SK-N-SH (cell line): ENCODE measurements at regions not wholly inside any gene's neighbourhood (a gene's known extent, or its start where the extent isn't known, plus 50 kb on each side); places are given as distances from the start of the nearest gene placed in this dataset.

Source experiments
- CTCF ChIA-PET: fragments of 300-600, 350-600 bp; formaldehyde crosslinking; extraction: SDS; loops from one replicate; lab custom pipeline; 2021; lab: Yijun Ruan, JAX
- POLR2A ChIA-PET: fragments of 350-600 bp; sonication (Branson Sonifier 250); formaldehyde crosslinking; extraction: SDS; loops from one replicate; lab custom pipeline; 2020; ENCODE audit warnings: antibody characterized with exemption, inconsistent platforms; lab: Yijun Ruan, JAX
- DNase-seq: peaks from one replicate; pipeline ENCODE4 v3.0.0; 2012
- H2AFZ ChIP-seq: fragments of 200-600 bp; sonication (generic); 2 replicates; pipeline ENCODE4 v1.8.1; 2016; ENCODE audit warnings: antibody characterized with exemption, mild to moderate bottlenecking, low read depth
- H3F3A ChIP-seq: fragments of 200-600 bp; sonication (generic); replicated peaks from 2 replicates; pipeline ENCODE3; 2016; ENCODE audit warnings: antibody characterized with exemption, mild to moderate bottlenecking; ENCODE audit not compliant: insufficient read depth
- H3K27ac ChIP-seq, 2 experiments: fragments of 200-500 bp in 1 of 2; fragments of 200-600 bp in 1 of 2; sonication (Bioruptor generic) in 1 of 2; sonication (generic), shearing (Covaris generic) in 1 of 2; 2 replicates each; pipeline versions ENCODE4 v1.5.1 to v1.6.1; 2014 to 2016; ENCODE audit warnings: low read depth in 2 of 2, inconsistent platforms in 1 of 2, low read length in 1 of 2, mild to moderate bottlenecking in 1 of 2, mixed read lengths in 1 of 2
- H3K27me3 ChIP-seq: fragments of 200-600 bp; sonication (generic), shearing (Covaris generic); 2 replicates; pipeline ENCODE4 v1.6.1; 2016; ENCODE audit warnings: mixed run types; ENCODE audit not compliant: insufficient read depth
- H3K36me3 ChIP-seq, 2 experiments: fragments of 200-500 bp in 1 of 2; fragments of 200-600 bp in 1 of 2; sonication (Bioruptor generic) in 1 of 2; sonication (generic) in 1 of 2; replicated peaks in 1 of 2; 2 replicates each; pipeline versions ENCODE3 to v1.5.1; 2014 to 2016; ENCODE audit warnings: low read length in 1 of 2, mild to moderate bottlenecking in 1 of 2; ENCODE audit not compliant: insufficient read depth in 2 of 2, control insufficient read depth in 1 of 2
- H3K4me1 ChIP-seq, 2 experiments: fragments of 200-500 bp in 1 of 2; fragments of 200-600 bp in 1 of 2; sonication (Bioruptor generic) in 1 of 2; sonication (generic), shearing (Covaris generic) in 1 of 2; 2 replicates each; pipeline versions ENCODE4 v1.5.1 to v1.6.1; 2014 to 2016; ENCODE audit warnings: low read depth in 1 of 2, low read length in 1 of 2, mixed run types in 1 of 2; ENCODE audit not compliant: insufficient read depth in 2 of 2, control insufficient read depth in 1 of 2
- H3K4me2 ChIP-seq: fragments of 200-600 bp; sonication (generic), shearing (Covaris generic); 2 replicates; pipeline ENCODE4 v1.6.1; 2017; ENCODE audit warnings: mixed run types
- H3K4me3 ChIP-seq, 2 experiments: fragments of 200-500 bp in 1 of 2; fragments of 200-600 bp in 1 of 2; sonication (Bioruptor generic) in 1 of 2; sonication (generic), shearing (Covaris generic) in 1 of 2; 2 replicates each; pipeline versions ENCODE4 v1.5.1 to v1.8.1; 2014 to 2016; ENCODE audit warnings: low read depth in 2 of 2, inconsistent platforms in 1 of 2, low read length in 1 of 2, mild to moderate bottlenecking in 1 of 2, mixed read lengths in 1 of 2, moderate library complexity in 1 of 2
- H3K79me2 ChIP-seq: fragments of 200-600 bp; sonication (generic); 2 replicates; pipeline ENCODE4 v1.8.1; 2017; ENCODE audit warnings: mild to moderate bottlenecking; ENCODE audit not compliant: insufficient read depth
- H3K9ac ChIP-seq: fragments of 200-600 bp; sonication (generic); 2 replicates; pipeline ENCODE4 v1.6.1; 2017; ENCODE audit warnings: mixed run types
- H3K9me2 ChIP-seq: fragments of 200-600 bp; sonication (generic); 2 replicates; pipeline ENCODE4 v1.6.1; 2017; ENCODE audit warnings: mixed run types
- H3K9me3 ChIP-seq: fragments of 200-600 bp; sonication (generic); 2 replicates; pipeline ENCODE4 v1.6.1; 2017; ENCODE audit warnings: mixed run types, mild to moderate bottlenecking, moderate library complexity
- H4K20me1 ChIP-seq: fragments of 200-600 bp; sonication (generic); 2 replicates; pipeline ENCODE4 v1.6.1; 2017; ENCODE audit warnings: mild to moderate bottlenecking, mixed run types; ENCODE audit not compliant: insufficient read depth
- CHD2 ChIP-seq: fragments of 150-350 bp; IDR thresholded peaks from 2 replicates; pipeline ENCODE4 v1.6.1; 2018; ENCODE audit warnings: low read length; ENCODE audit not compliant: partially characterized antibody
- EZH2phosphoT487 ChIP-seq: fragments of 200-600 bp; sonication (generic); IDR thresholded peaks from 2 replicates; pipeline ENCODE4 v1.6.1; 2017; ENCODE audit warnings: low read depth, mixed run types, mild to moderate bottlenecking, antibody characterized with exemption, moderate library complexity, borderline replicate concordance
- FOSL2 ChIP-seq: IDR thresholded peaks from 2 replicates; pipeline ENCODE4 v1.4.0; 2012; ENCODE audit warnings: low read depth, mild to moderate bottlenecking, moderate library complexity, borderline replicate concordance
- FOXM1 ChIP-seq: IDR thresholded peaks from 2 replicates; pipeline ENCODE4 v1.4.0; 2012; ENCODE audit warnings: low read depth, mild to moderate bottlenecking
- GABPA ChIP-seq: IDR thresholded peaks from 2 replicates; pipeline ENCODE4 v1.4.0; 2012; ENCODE audit warnings: low read depth, mild to moderate bottlenecking
- GATA2 ChIP-seq: sonication (generic); formaldehyde crosslinking; IDR thresholded peaks from 2 replicates; pipeline ENCODE4 v1.5.0; 2020; ENCODE audit warnings: mild to moderate bottlenecking, missing genetic modification reagents
- JUND ChIP-seq: IDR thresholded peaks from 2 replicates; pipeline ENCODE4 v1.4.0; 2012
- MXI1 ChIP-seq: IDR thresholded peaks from 2 replicates; pipeline ENCODE4 v1.6.1; 2012; ENCODE audit warnings: mild to moderate bottlenecking, low read depth, low read length, improper control_type of control experiment
- NFIC ChIP-seq: IDR thresholded peaks from 2 replicates; pipeline ENCODE4 v1.4.0; 2012; ENCODE audit warnings: borderline replicate concordance
- NRF1 ChIP-seq: IDR thresholded peaks from 2 replicates; pipeline ENCODE4 v1.6.1; 2012; ENCODE audit warnings: low read depth, mild to moderate bottlenecking, low read length
- RAD21 ChIP-seq: IDR thresholded peaks from 2 replicates; pipeline ENCODE4 v1.6.1; 2012; ENCODE audit warnings: mild to moderate bottlenecking, low read length
- RFX5 ChIP-seq: IDR thresholded peaks from 2 replicates; pipeline ENCODE4 v1.6.1; 2012; ENCODE audit warnings: mild to moderate bottlenecking, improper control_type of control experiment, low read length
- RXRA ChIP-seq: IDR thresholded peaks from 2 replicates; pipeline ENCODE4 v1.4.0; 2012; ENCODE audit warnings: low read depth, mild to moderate bottlenecking, borderline replicate concordance
- SIN3A ChIP-seq: IDR thresholded peaks from 2 replicates; pipeline ENCODE4 v1.6.1; 2012; ENCODE audit warnings: low read depth, mild to moderate bottlenecking, low read length, moderate library complexity, borderline replicate concordance
- SMC3 ChIP-seq: IDR thresholded peaks from 2 replicates; pipeline ENCODE4 v1.6.1; 2012; ENCODE audit warnings: low read depth, low read length, improper control_type of control experiment
- TAF1 ChIP-seq: IDR thresholded peaks from 2 replicates; pipeline ENCODE4 v1.6.1; 2012; ENCODE audit warnings: low read depth, mild to moderate bottlenecking, low read length, moderate library complexity, borderline replicate concordance
- TCF12 ChIP-seq: IDR thresholded peaks from 2 replicates; pipeline ENCODE4 v1.4.0; 2012
- YY1 ChIP-seq: IDR thresholded peaks from 2 replicates; pipeline ENCODE4 v1.4.0; 2012; ENCODE audit warnings: low read depth, mild to moderate bottlenecking
- WGBS: methylation state at CpG from one replicate; pipeline ENCODE4 v1.1.6; 2017; ENCODE audit warnings: low lambda C conversion rate; 5-methylcytosine and 5-hydroxymethylcytosine counted together
- TF ChIP-seq, protein P1 (sequence below): fragments of 150-350 bp; IDR thresholded peaks from 2 replicates; pipeline ENCODE4 v1.6.1; 2016; ENCODE audit warnings: mild to moderate bottlenecking, low read depth, low read length
- TF ChIP-seq, protein P2 (sequence below): IDR thresholded peaks from 2 replicates; pipeline ENCODE4 v1.4.0; 2012; ENCODE audit warnings: low read depth, borderline replicate concordance
- TF ChIP-seq, protein P3 (sequence below): IDR thresholded peaks from 2 replicates; pipeline ENCODE4 v1.4.0; 2012; ENCODE audit warnings: low read depth, borderline replicate concordance
- TF ChIP-seq, protein P4 (sequence below): IDR thresholded peaks from 2 replicates; pipeline ENCODE4; 2012
- TF ChIP-seq, protein P5 (sequence below): fragments of 150-350 bp; IDR thresholded peaks from 2 replicates; pipeline ENCODE4 v1.6.1; 2017; ENCODE audit warnings: antibody characterized with exemption, low read length, low read depth, borderline replicate concordance

- no peak overlapping the region for H3K9ac ChIP-seq
- H3K9me3 ChIP-seq, result no peaks in the 10 kb centered on the region
- no peaks in the 10 kb centered on the region for H3K4me1 ChIP-seq
- H3K79me2 ChIP-seq, result no peaks in the 10 kb centered on the region
- H3K36me3 ChIP-seq, result no peaks in the 10 kb centered on the region
- H3K9me2 ChIP-seq, result no peaks in the 10 kb centered on the region
- H4K20me1 ChIP-seq, result no peaks in the 10 kb centered on the region
- CTCF ChIA-PET, result no interaction called here
- TF ChIP-seq GABPA (no peak), SIN3A (no peak), RAD21 (no peak), YY1 (no peak), TAF1 (no peak), NRF1 (no peak), FOXM1 (no peak), SMC3 (no peak), RFX5 (no peak)
- TF ChIP-seq, protein P1, sequence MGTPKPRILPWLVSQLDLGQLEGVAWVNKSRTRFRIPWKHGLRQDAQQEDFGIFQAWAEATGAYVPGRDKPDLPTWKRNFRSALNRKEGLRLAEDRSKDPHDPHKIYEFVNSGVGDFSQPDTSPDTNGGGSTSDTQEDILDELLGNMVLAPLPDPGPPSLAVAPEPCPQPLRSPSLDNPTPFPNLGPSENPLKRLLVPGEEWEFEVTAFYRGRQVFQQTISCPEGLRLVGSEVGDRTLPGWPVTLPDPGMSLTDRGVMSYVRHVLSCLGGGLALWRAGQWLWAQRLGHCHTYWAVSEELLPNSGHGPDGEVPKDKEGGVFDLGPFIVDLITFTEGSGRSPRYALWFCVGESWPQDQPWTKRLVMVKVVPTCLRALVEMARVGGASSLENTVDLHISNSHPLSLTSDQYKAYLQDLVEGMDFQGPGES, result no peak
- TF ChIP-seq, protein P2, sequence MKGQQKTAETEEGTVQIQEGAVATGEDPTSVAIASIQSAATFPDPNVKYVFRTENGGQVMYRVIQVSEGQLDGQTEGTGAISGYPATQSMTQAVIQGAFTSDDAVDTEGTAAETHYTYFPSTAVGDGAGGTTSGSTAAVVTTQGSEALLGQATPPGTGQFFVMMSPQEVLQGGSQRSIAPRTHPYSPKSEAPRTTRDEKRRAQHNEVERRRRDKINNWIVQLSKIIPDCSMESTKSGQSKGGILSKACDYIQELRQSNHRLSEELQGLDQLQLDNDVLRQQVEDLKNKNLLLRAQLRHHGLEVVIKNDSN, result no peak
- TF ChIP-seq, all 33 proteins: peak for 0
- H3K27me3 ChIP-seq, result no peaks in the 10 kb centered on the region
- WGBS, result 4% methylated on average over 1 of the region's 1 CpG
- no peak overlapping the region for H3K4me3 ChIP-seq
- no peak overlapping the region for H3K27ac ChIP-seq
- H2AFZ ChIP-seq, result no peak overlapping the region
- no peaks in the 10 kb centered on the region for H3F3A ChIP-seq
- POLR2A ChIA-PET, result no interaction called here
- H3K4me2 ChIP-seq, result no peak overlapping the region
- no peak for DNase-seq
These were observed 161.7 kb upstream of the PGR start for GRCh38 chr11:101291279-101291678.

DNA sequence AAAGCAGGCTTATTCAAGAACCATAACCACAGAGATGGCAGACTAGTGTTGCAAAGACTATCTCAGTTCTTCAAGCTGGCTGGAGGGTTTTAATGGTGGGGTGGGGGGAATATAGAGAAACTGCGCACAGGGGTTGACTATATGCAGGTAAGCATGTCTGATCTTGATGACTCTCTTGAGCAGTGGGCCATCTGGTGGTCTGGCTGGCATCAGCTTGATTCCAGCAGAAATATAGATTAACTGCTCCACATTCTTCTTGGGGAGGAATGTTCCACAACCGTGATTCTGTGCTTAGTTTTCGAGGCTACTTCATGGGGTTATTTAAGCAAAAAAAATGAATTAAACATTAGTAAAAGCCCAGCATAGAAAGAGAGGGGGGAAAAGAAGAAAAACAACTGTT lies 158.8 kb upstream of the PGR start:
- no peaks in the 10 kb centered on the region for H3F3A ChIP-seq
- 2% methylated on average over 3 of the region's 3 CpGs for WGBS
- no peak overlapping the region for H3K27ac ChIP-seq
- H4K20me1 ChIP-seq, result no peaks in the 10 kb centered on the region
- no peak for DNase-seq
- no peaks in the 10 kb centered on the region for H3K9me3 ChIP-seq
- H3K4me1 ChIP-seq, result no peaks in the 10 kb centered on the region
- H3K79me2 ChIP-seq, result no peaks in the 10 kb centered on the region
- H3K9ac ChIP-seq, result no peak overlapping the region
- H3K36me3 ChIP-seq, result no peaks in the 10 kb centered on the region
- no peak overlapping the region for H3K4me2 ChIP-seq
- H3K27me3 ChIP-seq, result no peaks in the 10 kb centered on the region
- no peaks in the 10 kb centered on the region for H3K9me2 ChIP-seq
- H3K4me3 ChIP-seq, result no peak overlapping the region
- no peak for TF ChIP-seq CHD2
- no peak for TF ChIP-seq TCF12
- no peak for TF ChIP-seq TAF1
- TF ChIP-seq MXI1, result no peak
- no peak for TF ChIP-seq RXRA
- no peak for TF ChIP-seq GABPA
- TF ChIP-seq SMC3, result no peak
- no peak for TF ChIP-seq EZH2phosphoT487
- no peak for TF ChIP-seq RFX5
- TF ChIP-seq SIN3A, result no peak
- TF ChIP-seq, protein P3, sequence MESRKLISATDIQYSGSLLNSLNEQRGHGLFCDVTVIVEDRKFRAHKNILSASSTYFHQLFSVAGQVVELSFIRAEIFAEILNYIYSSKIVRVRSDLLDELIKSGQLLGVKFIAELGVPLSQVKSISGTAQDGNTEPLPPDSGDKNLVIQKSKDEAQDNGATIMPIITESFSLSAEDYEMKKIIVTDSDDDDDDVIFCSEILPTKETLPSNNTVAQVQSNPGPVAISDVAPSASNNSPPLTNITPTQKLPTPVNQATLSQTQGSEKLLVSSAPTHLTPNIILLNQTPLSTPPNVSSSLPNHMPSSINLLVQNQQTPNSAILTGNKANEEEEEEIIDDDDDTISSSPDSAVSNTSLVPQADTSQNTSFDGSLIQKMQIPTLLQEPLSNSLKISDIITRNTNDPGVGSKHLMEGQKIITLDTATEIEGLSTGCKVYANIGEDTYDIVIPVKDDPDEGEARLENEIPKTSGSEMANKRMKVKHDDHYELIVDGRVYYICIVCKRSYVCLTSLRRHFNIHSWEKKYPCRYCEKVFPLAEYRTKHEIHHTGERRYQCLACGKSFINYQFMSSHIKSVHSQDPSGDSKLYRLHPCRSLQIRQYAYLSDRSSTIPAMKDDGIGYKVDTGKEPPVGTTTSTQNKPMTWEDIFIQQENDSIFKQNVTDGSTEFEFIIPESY, result no peak
- TF ChIP-seq FOSL2, result no peak
- TF ChIP-seq JUND, result no peak
- TF ChIP-seq, protein P4, sequence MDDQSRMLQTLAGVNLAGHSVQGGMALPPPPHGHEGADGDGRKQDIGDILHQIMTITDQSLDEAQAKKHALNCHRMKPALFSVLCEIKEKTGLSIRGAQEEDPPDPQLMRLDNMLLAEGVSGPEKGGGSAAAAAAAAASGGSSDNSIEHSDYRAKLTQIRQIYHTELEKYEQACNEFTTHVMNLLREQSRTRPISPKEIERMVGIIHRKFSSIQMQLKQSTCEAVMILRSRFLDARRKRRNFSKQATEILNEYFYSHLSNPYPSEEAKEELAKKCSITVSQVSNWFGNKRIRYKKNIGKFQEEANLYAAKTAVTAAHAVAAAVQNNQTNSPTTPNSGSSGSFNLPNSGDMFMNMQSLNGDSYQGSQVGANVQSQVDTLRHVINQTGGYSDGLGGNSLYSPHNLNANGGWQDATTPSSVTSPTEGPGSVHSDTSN, result no peak
- no peak for TF ChIP-seq NRF1
- TF ChIP-seq, protein P5, sequence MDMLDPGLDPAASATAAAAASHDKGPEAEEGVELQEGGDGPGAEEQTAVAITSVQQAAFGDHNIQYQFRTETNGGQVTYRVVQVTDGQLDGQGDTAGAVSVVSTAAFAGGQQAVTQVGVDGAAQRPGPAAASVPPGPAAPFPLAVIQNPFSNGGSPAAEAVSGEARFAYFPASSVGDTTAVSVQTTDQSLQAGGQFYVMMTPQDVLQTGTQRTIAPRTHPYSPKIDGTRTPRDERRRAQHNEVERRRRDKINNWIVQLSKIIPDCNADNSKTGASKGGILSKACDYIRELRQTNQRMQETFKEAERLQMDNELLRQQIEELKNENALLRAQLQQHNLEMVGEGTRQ, result no peak
- TF ChIP-seq GATA2 (CRISPR knock-in tag), result no peak
- no peak for TF ChIP-seq YY1
- TF ChIP-seq FOXM1, result no peak
- TF ChIP-seq NFIC, result no peak
- H2AFZ ChIP-seq, result no peak overlapping the region
- ChIA-PET POLR2A (no interaction called here), CTCF (no interaction called here)
